ENCODE measurements at regions not wholly inside any gene's neighbourhood (a gene's known extent, or its start where the extent isn't known, plus 50 kb on each side); places are given as distances from the start of the nearest gene placed in this dataset.

GRCh38 chr2:185035906-185036305, 437.6 kb downstream of the ZNF804A start:
- TF ChIP-seq POLR2A (IDR thresholded peaks at IDR 0.05) (no peak), CTCF (IDR thresholded peaks at IDR 0.05) (no peak)

Measured in vagina (tissue), 2 donors.